Loucy (cell line): ENCODE measurements at regions not wholly inside any gene's neighbourhood (a gene's known extent, or its start where the extent isn't known, plus 50 kb on each side); places are given as distances from the start of the nearest gene placed in this dataset.

Source experiments
- H2AFZ ChIP-seq: fragments of 200-600 bp; sonication (generic); 2 replicates; pipeline ENCODE4 v1.6.0; 2016; ENCODE audit warnings: antibody characterized with exemption, mild to moderate bottlenecking, low read length, moderate library complexity
- H3F3A ChIP-seq: fragments of 200-600 bp; 2 replicates; pipeline ENCODE4 v1.6.0; 2016; ENCODE audit warnings: antibody characterized with exemption, low read depth, mild to moderate bottlenecking
- H3K27me3 ChIP-seq: fragments of 200-600 bp; sonication (generic); 2 replicates; pipeline ENCODE4 v1.6.1; 2014; ENCODE audit warnings: low read length, mild to moderate bottlenecking; ENCODE audit not compliant: insufficient read depth, poor library complexity, severe bottlenecking
- H3K36me3 ChIP-seq: fragments of 200-600 bp; sonication (generic); 2 replicates; pipeline ENCODE4 v1.6.1; 2016; ENCODE audit warnings: low read length; ENCODE audit not compliant: insufficient read depth
- H3K4me1 ChIP-seq: fragments of 200-600 bp; sonication (generic); 2 replicates; pipeline ENCODE4 v1.5.1; 2014; ENCODE audit warnings: low read length, mild to moderate bottlenecking; ENCODE audit not compliant: insufficient read depth, poor library complexity, severe bottlenecking
- H3K4me2 ChIP-seq: fragments of 200-600 bp; sonication (generic); 2 replicates; pipeline ENCODE4 v1.6.0; 2014; ENCODE audit warnings: antibody characterized with exemption, low read length, low read depth, mild to moderate bottlenecking; ENCODE audit not compliant: poor library complexity, severe bottlenecking
- H3K4me3 ChIP-seq: fragments of 200-600 bp; sonication (generic); 2 replicates; pipeline ENCODE4 v1.5.1; 2014; ENCODE audit warnings: low read length, mild to moderate bottlenecking, mixed read lengths; ENCODE audit not compliant: poor library complexity, severe bottlenecking
- H3K79me2 ChIP-seq: fragments of 200-600 bp; sonication (generic); 2 replicates; pipeline ENCODE4 v1.6.1; 2014; ENCODE audit warnings: low read length; ENCODE audit not compliant: insufficient read depth
- H3K9ac ChIP-seq: fragments of 200-600 bp; sonication (generic); 2 replicates; pipeline ENCODE4 v1.6.0; 2014; ENCODE audit warnings: mild to moderate bottlenecking, low read depth, low read length, moderate library complexity; ENCODE audit not compliant: poor library complexity, severe bottlenecking
- H3K9me2 ChIP-seq: fragments of 200-600 bp; sonication (generic); replicated peaks from 2 replicates; pipeline ENCODE4 v1.6.1; 2016; ENCODE audit warnings: low read depth, low read length, mixed read lengths
- H3K9me3 ChIP-seq: fragments of 200-600 bp; sonication (generic); 2 replicates; pipeline ENCODE4 v1.6.1; 2014; ENCODE audit warnings: mild to moderate bottlenecking, antibody characterized with exemption, low read length, low read depth; ENCODE audit not compliant: insufficient read depth
- H4K20me1 ChIP-seq: fragments of 200-600 bp; sonication (generic); 2 replicates; pipeline ENCODE4 v1.6.0; 2014; ENCODE audit warnings: antibody characterized with exemption, low read length, mild to moderate bottlenecking; ENCODE audit not compliant: insufficient read depth, poor library complexity, severe bottlenecking
- CTCF ChIP-seq: fragments of 200-600 bp; sonication (generic); conservative IDR thresholded peaks from 2 replicates; pipeline ENCODE4 v1.5.1; 2014; ENCODE audit warnings: mild to moderate bottlenecking, antibody characterized with exemption, low read length
- EZH2phosphoT487 ChIP-seq: fragments of 200-600 bp; IDR thresholded peaks from 2 replicates; pipeline ENCODE4 v1.6.1; 2018; ENCODE audit warnings: antibody characterized with exemption, mild to moderate bottlenecking, moderate library complexity, borderline replicate concordance

GRCh38 chr6:128632131-128632530 lies 111.7 kb upstream of the PTPRK start:
- Histone ChIP-seq H3K79me2 (no peaks in the 10 kb centered on the region), H3K4me3 (no peak overlapping the region), H3K9me3 (no peaks in the 10 kb centered on the region), H3F3A (no peaks in the 10 kb centered on the region), H3K27me3 (no peaks in the 10 kb centered on the region), H2AFZ (no peak overlapping the region), H3K36me3 (no peaks in the 10 kb centered on the region), H3K4me1 (no peaks in the 10 kb centered on the region), H4K20me1 (no peaks in the 10 kb centered on the region), H3K9me2 (no peaks in the 10 kb centered on the region), H3K9ac (no peak overlapping the region), H3K4me2 (no peak overlapping the region)
- TF ChIP-seq EZH2phosphoT487 (no peak), CTCF (no peak)

GRCh38 chr6:128631031-128631430 lies 110.6 kb upstream of the PTPRK start:
- no peaks in the 10 kb centered on the region for H3K9me2 ChIP-seq
- no peak overlapping the region for H3K9ac ChIP-seq
- no peak overlapping the region for H2AFZ ChIP-seq
- H3K4me3 ChIP-seq, result no peak overlapping the region
- no peaks in the 10 kb centered on the region for H3K36me3 ChIP-seq
- no peaks in the 10 kb centered on the region for H3K9me3 ChIP-seq
- H3K4me2 ChIP-seq, result no peak overlapping the region
- no peaks in the 10 kb centered on the region for H4K20me1 ChIP-seq
- no peaks in the 10 kb centered on the region for H3K79me2 ChIP-seq
- H3F3A ChIP-seq, result no peaks in the 10 kb centered on the region
- TF ChIP-seq CTCF, result no peak
- TF ChIP-seq EZH2phosphoT487, result no peak
- H3K27me3 ChIP-seq, result no peaks in the 10 kb centered on the region
- H3K4me1 ChIP-seq, result no peaks in the 10 kb centered on the region

GRCh38 chr6:128630213-128630612 lies 109.8 kb upstream of the PTPRK start:
- no peaks in the 10 kb centered on the region for H3K9me2 ChIP-seq
- no peaks in the 10 kb centered on the region for H3F3A ChIP-seq
- H3K27me3 ChIP-seq, result no peaks in the 10 kb centered on the region
- no peaks in the 10 kb centered on the region for H3K36me3 ChIP-seq
- no peak overlapping the region for H3K4me3 ChIP-seq
- no peak overlapping the region for H2AFZ ChIP-seq
- H3K9ac ChIP-seq, result no peak overlapping the region
- no peaks in the 10 kb centered on the region for H3K79me2 ChIP-seq
- no peak overlapping the region for H3K4me2 ChIP-seq
- no peaks in the 10 kb centered on the region for H3K4me1 ChIP-seq
- TF ChIP-seq EZH2phosphoT487 (no peak), CTCF (no peak)
- no peaks in the 10 kb centered on the region for H4K20me1 ChIP-seq
- no peaks in the 10 kb centered on the region for H3K9me3 ChIP-seq
